Ureter (tissue), 1 donor: ENCODE measurements at regions not wholly inside any gene's neighbourhood (a gene's known extent, or its start where the extent isn't known, plus 50 kb on each side); places are given as distances from the start of the nearest gene placed in this dataset.
"Not testable (repeated sequence)": the region's sequence is repeated elsewhere in the genome, so short reads cannot be mapped to it uniquely, and the experiment has no call there.

Source experiments
- DNase-seq: peaks from one replicate; pipeline ENCODE4 v3.0.0-alpha.2; 2020; ENCODE audit warnings: low spot score
- donor health status: DM: yes; HTN: yes; CAD: no.

- no peak for DNase-seq
Measured at GRCh38 chr11:90318651-90319050, 95.8 kb upstream of the CHORDC1 start.

DNA sequence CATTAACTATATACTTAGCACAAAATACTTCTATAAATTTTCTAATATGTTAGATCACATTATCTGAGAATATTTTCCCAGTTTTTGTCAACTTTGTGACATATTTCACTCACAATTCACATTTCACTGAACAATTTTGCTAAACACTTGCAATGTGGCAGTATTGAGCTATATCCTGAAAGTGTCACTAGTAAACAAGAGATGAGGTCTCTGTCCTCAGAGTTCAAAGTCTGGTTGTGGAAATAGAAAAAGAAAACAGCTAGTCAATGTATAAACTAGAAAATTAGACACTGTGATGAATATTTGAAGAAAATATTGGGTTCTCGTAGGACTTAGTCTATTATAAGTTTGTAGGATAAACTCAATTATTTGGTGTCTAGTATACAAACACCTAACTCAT lies 87.4 kb upstream of the CHORDC1 start:
- DNase-seq: no peak

DNA sequence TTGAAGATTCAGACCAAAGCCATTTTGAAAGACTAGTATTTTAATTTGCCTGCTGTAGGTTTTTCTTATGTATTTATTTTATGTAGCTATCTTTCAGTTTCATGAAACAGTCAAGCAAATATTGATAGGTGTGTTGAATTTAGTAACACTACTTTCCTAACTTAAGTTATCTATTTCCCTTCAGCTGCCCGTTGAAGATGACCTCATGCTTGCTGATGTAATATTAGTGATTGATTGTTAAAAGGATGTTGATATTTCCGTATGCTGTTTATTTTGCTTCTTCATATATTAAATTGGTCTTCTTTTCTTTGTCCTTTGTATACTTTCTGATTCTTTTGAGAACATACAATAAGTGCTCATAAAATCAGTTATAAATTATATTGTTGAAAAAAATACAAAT lies 86.8 kb upstream of the CHORDC1 start:
- DNase-seq: no peak

DNA sequence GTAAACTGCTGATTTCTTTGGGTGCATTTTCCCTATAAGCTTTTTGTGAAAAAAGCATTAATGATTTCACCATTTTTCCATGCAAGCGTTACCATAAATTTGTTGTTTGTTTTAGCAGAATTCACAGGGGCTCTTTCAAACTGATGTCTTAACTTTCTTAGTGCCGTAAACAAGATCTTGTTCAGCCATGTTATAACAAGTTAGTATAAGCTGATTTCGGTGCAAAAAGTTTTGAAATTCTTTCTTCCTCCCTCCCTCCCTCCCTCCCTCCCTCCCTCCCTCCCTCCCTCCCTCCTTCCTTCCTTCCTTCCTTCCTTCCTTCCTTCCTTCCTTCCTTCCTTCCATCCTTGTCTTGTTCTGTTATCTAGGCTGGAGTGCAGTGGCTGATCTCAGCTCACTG lies 71.7 kb upstream of the CHORDC1 start:
- DNase-seq: no peak

DNA sequence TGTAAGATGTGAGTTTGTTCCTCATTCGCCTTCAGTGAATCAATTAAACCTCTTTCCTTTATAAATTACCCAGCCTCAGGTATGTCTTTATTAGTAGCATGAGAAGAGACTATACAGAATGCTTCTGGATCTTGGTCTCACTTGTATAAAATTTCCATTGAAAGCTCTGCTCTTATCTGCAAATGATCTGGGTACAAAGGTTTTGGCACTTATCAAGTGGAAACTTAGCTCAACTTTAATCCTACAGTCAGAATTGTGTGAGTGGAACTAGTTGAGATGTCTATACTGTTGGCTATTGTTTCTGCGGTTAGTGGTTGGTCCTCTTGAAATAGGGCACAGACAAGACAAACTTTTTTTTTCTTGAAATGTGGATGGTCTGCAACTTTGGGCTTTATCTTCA lies 71.2 kb upstream of the CHORDC1 start:
- no peak for DNase-seq

- no peak for DNase-seq
Measured at GRCh38 chr11:90288212-90288821, 65.5 kb upstream of the CHORDC1 start.

DNA sequence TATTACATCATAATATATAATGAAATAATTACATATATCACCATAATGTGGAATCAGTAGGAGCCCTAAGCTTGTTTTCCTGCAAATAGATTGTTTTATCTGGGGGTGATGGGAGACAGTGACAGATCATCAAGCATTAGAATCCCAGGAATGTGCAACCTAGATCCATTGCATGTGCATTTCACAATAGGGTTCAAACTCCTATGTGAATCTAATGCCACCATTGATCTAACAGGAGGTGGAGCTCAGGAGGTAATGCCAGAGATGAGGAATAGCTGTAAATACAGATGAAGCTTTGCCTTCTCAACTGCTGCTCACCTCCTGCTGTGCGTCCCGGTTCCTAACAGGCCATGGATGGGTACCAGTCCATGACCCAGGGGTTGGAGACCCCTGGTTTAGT lies 63.8 kb upstream of the CHORDC1 start:
- no peak for DNase-seq

- no peak for DNase-seq
Measured at GRCh38 chr11:90284171-90284570, 61.3 kb upstream of the CHORDC1 start.

DNA sequence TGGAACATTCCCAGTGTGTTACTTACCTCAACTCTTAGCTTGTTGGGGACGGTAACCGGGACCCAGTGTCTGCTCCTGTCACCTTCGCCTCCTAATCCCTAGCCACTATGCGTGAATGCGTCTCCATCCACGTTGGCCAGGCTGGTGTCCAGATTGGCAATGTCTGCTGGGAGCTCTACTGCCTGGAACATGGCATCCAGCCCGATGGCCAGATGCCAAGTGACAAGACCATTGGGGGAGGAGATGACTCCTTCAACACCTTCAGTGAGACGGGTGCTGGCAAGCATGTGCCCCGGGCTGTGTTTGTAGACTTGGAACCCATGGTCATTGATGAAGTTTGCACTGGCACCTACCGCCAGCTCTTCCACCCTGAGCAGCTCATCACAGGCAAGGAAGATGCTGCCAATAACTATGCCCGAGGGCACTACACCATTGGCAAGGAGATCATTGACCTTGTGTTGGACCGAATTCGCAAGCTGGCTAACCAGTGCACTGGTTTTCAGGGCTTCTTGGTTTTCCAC lies 59.8 kb upstream of the CHORDC1 start:
- DNase-seq: not testable (repeated sequence)

DNA sequence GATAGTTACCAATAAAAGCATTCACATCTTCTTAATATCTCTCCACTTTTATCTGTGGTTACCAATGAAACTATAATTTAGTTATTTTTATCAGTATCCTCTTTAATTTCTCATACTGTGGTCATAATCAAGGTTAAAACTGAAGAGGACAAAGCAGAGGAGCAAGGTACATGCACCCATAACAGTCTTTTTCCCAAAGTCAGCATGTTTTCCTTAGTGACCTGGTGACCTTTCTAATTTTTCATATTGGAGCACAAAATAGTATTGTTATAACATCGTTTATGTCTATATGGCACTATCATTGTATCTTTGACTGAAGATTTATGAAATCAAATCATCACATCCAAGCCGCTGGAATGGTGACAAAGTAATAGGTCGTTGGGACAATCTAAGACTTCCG lies 51.5 kb upstream of the CHORDC1 start:
- no peak for DNase-seq
